Hematopoietic multipotent progenitor cell treated with erythropoietin and hydrocortisone succinate and interleukin-3 and kit ligand, for 4 days (in vitro differentiated cells): ENCODE measurements at regions not wholly inside any gene's neighbourhood (a gene's known extent, or its start where the extent isn't known, plus 50 kb on each side); places are given as distances from the start of the nearest gene placed in this dataset.

ENCODE experiments used
- DNase-seq: peaks from one replicate; pipeline ENCODE4 v3.0.0-alpha.2; 2015

- DNase-seq, result no peak
These were observed 220.0 kb upstream of the MEOX2 start for GRCh38 chr7:15906436-15906835.

- no peak for DNase-seq
These were observed 219.0 kb upstream of the MEOX2 start for GRCh38 chr7:15905251-15906040.

GRCh38 chr7:15891151-15891881 lies 204.8 kb upstream of the MEOX2 start:
- no peak for DNase-seq

- DNase-seq, result peak; percentile 42
These were observed 203.0 kb upstream of the MEOX2 start for GRCh38 chr7:15889507-15889906.

- no peak for DNase-seq
These were observed 201.6 kb upstream of the MEOX2 start for GRCh38 chr7:15888090-15888489.

GRCh38 chr7:15886626-15887025 lies 200.1 kb upstream of the MEOX2 start:
- peak; percentile 3 for DNase-seq

GRCh38 chr7:15885678-15886077 lies 199.2 kb upstream of the MEOX2 start:
- peak; percentile 45 for DNase-seq

GRCh38 chr7:15874774-15875173 lies 188.3 kb upstream of the MEOX2 start:
- no peak for DNase-seq

- DNase-seq, result no peak
These were observed 183.9 kb upstream of the MEOX2 start for GRCh38 chr7:15870347-15870746.

- no peak for DNase-seq
These were observed 181.0 kb upstream of the MEOX2 start for GRCh38 chr7:15867441-15867840.

- no peak for DNase-seq
These were observed 180.3 kb upstream of the MEOX2 start for GRCh38 chr7:15866753-15867152.

GRCh38 chr7:15864626-15864991 lies 178.1 kb upstream of the MEOX2 start:
- no peak for DNase-seq

GRCh38 chr7:15863951-15864625 lies 177.6 kb upstream of the MEOX2 start:
- no peak for DNase-seq

- DNase-seq, result no peak
These were observed 176.3 kb upstream of the MEOX2 start for GRCh38 chr7:15862781-15863165.

- no peak for DNase-seq
These were observed 175.7 kb upstream of the MEOX2 start for GRCh38 chr7:15862016-15862780.

GRCh38 chr7:15860264-15860949 lies 173.9 kb upstream of the MEOX2 start:
- no peak for DNase-seq

GRCh38 chr7:15857026-15857425 lies 170.5 kb upstream of the MEOX2 start:
- no peak for DNase-seq

GRCh38 chr7:15856311-15856710 lies 169.8 kb upstream of the MEOX2 start:
- DNase-seq, result no peak

GRCh38 chr7:15855525-15856109 lies 169.1 kb upstream of the MEOX2 start:
- DNase-seq, result no peak

GRCh38 chr7:15854841-15855524 lies 168.5 kb upstream of the MEOX2 start:
- peak; percentile 30 for DNase-seq

- no peak for DNase-seq
These were observed 167.5 kb upstream of the MEOX2 start for GRCh38 chr7:15853832-15854470.
